PFSK-1 (cell line): ENCODE measurements at regions not wholly inside any gene's neighbourhood (a gene's known extent, or its start where the extent isn't known, plus 50 kb on each side); places are given as distances from the start of the nearest gene placed in this dataset.

Source experiments
- FOXP2 ChIP-seq: optimal IDR thresholded peaks from 2 replicates; pipeline ENCODE3; 2011; ENCODE audit warnings: borderline replicate concordance, control low read depth, inconsistent platforms; ENCODE audit not compliant: insufficient read depth; ENCODE audit errors: extremely low read length, extremely low read depth
- POLR2AphosphoS5 ChIP-seq: IDR thresholded peaks from 2 replicates; pipeline ENCODE4 v1.6.1; 2012; ENCODE audit warnings: low read depth, mild to moderate bottlenecking, control low read depth, low read length, moderate library complexity
- SIN3A ChIP-seq: IDR thresholded peaks from 2 replicates; pipeline ENCODE4 v1.6.1; 2012; ENCODE audit warnings: mild to moderate bottlenecking, low read length, moderate library complexity, borderline replicate concordance; ENCODE audit not compliant: insufficient read depth
- TAF1 ChIP-seq: IDR thresholded peaks from 2 replicates; pipeline ENCODE4 v1.6.1; 2012; ENCODE audit warnings: low read length, control low read depth, borderline replicate concordance; ENCODE audit not compliant: insufficient read depth
- TF ChIP-seq, protein P1 (sequence below), 2 experiments: IDR thresholded peaks; 2 replicates each; pipeline versions ENCODE4 v1.6.1 to v1.8.0; 2011 to 2012; ENCODE audit warnings: low read depth in 2 of 2, low read length in 2 of 2, control low read depth in 1 of 2, inconsistent platforms in 1 of 2, mild to moderate bottlenecking in 1 of 2, moderate library complexity in 1 of 2; ENCODE audit not compliant: insufficient read depth in 1 of 2

DNA sequence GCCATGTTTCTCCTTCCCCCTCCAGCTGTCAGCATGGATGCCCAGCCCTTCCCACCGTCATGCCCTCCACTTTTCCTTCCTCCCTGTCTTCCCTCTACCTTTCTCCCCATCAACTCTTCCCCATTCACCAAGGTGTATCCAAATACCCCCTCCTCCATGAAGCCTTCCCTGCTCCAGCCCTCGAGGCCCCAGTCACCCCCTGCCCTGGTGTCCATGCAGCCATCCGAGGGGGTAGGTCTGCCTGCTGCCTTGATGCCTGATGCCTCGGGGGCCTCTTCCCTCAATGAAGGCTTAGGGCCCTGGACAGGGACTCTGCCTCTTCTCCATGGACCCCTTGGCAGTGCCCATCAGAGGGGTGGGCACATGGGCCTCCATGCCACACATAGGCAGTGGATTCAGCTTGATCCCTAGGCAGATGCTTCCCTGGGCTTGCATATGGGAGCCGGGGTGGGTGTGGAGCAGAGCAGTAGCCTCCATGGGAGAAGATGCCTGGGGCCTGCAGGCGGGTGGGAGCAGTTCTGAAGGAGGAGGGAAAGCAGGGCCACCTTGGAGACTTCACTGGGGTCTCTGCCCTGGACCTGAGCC lies 795.8 kb downstream of the BRD1 start:
- TF ChIP-seq SIN3A (no peak), POLR2AphosphoS5 (no peak), TAF1 (no peak), FOXP2 (no peak)
- TF ChIP-seq, protein P1, sequence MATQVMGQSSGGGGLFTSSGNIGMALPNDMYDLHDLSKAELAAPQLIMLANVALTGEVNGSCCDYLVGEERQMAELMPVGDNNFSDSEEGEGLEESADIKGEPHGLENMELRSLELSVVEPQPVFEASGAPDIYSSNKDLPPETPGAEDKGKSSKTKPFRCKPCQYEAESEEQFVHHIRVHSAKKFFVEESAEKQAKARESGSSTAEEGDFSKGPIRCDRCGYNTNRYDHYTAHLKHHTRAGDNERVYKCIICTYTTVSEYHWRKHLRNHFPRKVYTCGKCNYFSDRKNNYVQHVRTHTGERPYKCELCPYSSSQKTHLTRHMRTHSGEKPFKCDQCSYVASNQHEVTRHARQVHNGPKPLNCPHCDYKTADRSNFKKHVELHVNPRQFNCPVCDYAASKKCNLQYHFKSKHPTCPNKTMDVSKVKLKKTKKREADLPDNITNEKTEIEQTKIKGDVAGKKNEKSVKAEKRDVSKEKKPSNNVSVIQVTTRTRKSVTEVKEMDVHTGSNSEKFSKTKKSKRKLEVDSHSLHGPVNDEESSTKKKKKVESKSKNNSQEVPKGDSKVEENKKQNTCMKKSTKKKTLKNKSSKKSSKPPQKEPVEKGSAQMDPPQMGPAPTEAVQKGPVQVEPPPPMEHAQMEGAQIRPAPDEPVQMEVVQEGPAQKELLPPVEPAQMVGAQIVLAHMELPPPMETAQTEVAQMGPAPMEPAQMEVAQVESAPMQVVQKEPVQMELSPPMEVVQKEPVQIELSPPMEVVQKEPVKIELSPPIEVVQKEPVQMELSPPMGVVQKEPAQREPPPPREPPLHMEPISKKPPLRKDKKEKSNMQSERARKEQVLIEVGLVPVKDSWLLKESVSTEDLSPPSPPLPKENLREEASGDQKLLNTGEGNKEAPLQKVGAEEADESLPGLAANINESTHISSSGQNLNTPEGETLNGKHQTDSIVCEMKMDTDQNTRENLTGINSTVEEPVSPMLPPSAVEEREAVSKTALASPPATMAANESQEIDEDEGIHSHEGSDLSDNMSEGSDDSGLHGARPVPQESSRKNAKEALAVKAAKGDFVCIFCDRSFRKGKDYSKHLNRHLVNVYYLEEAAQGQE (IDR thresholded peaks at IDR 0.05; ENCODE audit: insufficient read depth in 1 of 2, low read depth in 2 of 2, low read length in 2 of 2) = no peak

DNA sequence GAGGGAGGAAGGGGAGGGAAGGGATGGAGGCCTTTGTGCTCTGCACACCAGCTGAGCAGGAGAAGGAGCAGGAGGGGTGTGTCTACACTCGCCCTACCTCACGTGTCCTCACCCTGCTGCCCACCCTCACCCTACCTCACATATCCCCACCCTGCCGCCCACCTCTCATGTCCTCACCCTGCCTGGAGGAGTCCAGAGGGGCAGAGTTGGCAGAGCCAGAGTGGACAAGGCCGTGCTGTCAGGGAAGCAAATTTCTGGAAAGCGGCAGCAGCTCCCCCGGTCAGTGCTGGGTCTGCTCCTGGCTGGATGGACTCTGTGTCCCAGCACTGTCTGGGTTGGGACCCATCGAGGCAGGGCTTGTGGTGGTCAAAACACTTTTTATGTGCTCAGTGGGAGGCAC lies 799.6 kb downstream of the BRD1 start:
- TF ChIP-seq, protein P1 (IDR thresholded peaks at IDR 0.05; ENCODE audit: insufficient read depth in 1 of 2, low read depth in 2 of 2, low read length in 2 of 2) = no peak
- TF ChIP-seq FOXP2 = no peak
- no peak for TF ChIP-seq SIN3A

DNA sequence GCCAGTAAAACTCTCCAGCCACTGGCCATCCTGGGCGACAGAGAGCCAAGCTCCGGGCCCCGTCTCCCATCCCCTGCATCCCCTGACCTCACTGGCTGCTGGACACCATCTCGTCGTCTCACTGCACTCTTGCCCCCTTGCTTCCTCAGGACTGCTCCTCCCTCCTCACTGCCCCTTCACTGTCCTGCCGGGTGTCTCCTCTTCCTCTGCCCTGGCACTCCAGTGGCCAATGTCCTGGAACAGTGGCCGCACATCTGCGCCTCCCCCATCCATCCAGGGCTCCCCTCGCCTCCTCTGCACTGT lies 800.4 kb downstream of the BRD1 start:
- TF ChIP-seq POLR2AphosphoS5 (no peak), TAF1 (no peak), FOXP2 (no peak), SIN3A (no peak)
- TF ChIP-seq, protein P1 (IDR thresholded peaks at IDR 0.05; ENCODE audit: insufficient read depth in 1 of 2, low read depth in 2 of 2, low read length in 2 of 2) = no peak

DNA sequence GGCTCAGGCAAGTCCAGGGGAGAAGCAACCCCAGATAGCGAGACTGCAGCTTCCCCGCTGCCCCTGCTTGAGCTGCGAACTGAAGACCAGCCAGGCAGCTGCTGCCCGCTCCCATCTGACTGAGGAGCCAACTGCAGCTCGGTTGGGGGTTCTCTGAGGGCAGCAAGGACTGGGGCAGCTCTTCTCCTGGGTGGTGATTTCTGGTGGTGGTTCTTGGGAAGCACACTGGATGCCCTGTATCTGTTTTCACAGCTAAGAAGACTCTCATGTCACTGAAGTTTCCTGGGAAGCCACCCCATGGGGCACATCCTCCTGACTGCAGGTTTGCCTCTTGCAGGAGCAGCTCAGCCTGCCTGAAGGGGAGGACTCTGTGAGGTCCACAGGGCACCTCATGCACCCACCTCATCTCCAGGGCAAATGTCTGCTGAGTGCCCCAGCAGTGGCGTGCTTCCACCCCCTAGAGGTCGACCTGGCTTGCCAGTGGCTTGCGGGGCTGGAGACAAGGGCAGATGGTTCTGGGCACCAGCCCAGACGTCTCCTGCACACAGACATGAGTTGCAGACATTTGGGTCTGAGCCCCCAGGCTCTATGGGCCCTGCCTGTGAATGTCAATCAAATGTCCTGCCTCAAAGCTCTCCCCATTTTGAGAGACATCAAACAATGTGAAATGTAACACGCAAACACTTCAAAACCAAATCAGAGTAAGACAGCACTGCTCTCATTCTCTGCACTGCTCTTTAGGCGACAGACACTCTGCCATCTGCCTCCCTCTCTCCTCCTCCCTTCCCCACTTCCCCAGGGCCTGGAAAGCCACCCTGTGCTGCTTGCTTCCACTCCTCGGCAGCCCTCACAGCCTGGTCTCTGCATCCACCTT lies 800.9 kb downstream of the BRD1 start:
- TF ChIP-seq SIN3A = no peak
- TF ChIP-seq TAF1 = no peak

DNA sequence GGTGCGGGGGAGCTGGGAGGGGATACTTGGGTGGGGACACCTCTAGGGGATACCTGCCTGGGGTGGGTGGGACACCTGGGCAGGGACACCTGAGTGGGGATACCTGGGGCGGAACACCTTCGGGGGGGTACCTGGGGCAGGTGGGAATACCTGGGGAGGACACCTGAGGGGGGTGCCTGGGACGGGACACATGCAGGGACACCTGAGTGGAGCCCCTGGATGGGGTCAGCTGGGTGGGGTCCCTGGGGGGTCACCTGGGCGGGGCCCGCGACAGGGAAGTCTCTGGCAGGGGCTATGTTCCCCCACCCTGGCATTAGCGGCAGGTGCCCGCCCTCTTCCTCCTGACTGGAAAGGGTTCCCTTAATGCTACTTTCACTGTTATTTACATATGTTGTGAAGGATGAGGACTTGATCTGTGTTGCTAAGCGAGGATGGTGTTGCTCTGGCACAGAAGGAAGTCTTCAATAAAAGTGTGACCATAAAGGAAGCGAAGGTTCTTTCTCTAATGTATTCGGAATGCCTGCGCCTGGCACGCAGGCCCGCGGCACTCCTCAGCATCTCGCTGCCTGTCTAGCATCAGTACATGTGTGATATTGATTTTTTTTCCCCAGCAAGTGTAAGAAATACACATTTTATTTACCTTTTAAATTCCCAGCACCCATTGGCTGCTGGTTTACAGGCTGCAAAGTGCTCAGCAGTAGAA lies 801.7 kb downstream of the BRD1 start:
- TF ChIP-seq, protein P1 (IDR thresholded peaks at IDR 0.05; ENCODE audit: insufficient read depth in 1 of 2, low read depth in 2 of 2, low read length in 2 of 2) = no peak
- TF ChIP-seq SIN3A = no peak
- TF ChIP-seq FOXP2 = no peak
- no peak for TF ChIP-seq TAF1
- no peak for TF ChIP-seq POLR2AphosphoS5
